Skeletal muscle satellite cell (primary cell): ENCODE measurements at regions not wholly inside any gene's neighbourhood (a gene's known extent, or its start where the extent isn't known, plus 50 kb on each side); places are given as distances from the start of the nearest gene placed in this dataset.
"Not testable (repeated sequence)": the region's sequence is repeated elsewhere in the genome, so short reads cannot be mapped to it uniquely, and the experiment has no call there.

Experiments used
- H3K27me3 ChIP-seq: 2 replicates; pipeline ENCODE4 v1.7.0; 2013; ENCODE audit warnings: low read length; ENCODE audit not compliant: control insufficient read depth, insufficient read depth
- H3K36me3 ChIP-seq: 2 replicates; pipeline ENCODE4 v1.7.0; 2013; ENCODE audit warnings: mild to moderate bottlenecking, control low read depth, low read length; ENCODE audit not compliant: insufficient read depth
- H3K4me1 ChIP-seq: 2 replicates; pipeline ENCODE4 v1.7.0; 2013; ENCODE audit warnings: low read length; ENCODE audit not compliant: control insufficient read depth, insufficient read depth
- H3K4me2 ChIP-seq: 2 replicates; pipeline ENCODE4 v1.7.0; 2013; ENCODE audit warnings: mild to moderate bottlenecking, low read length
- H3K4me3 ChIP-seq: 2 replicates; pipeline ENCODE4 v1.7.0; 2013; ENCODE audit warnings: low read length
- H3K9ac ChIP-seq: 2 replicates; pipeline ENCODE4 v1.7.0; 2013; ENCODE audit warnings: mild to moderate bottlenecking, low read depth, low read length, moderate library complexity
- H3K9me3 ChIP-seq: replicated peaks from 2 replicates; pipeline ENCODE4 v1.7.0; 2013; ENCODE audit warnings: mild to moderate bottlenecking, control low read depth, low read length

GRCh38 chr14:55838529-55839052 lies 258.6 kb downstream of the KTN1 start:
- Histone ChIP-seq H3K9me3 (no peaks in the 10 kb centered on the region), H3K4me2 (no peak overlapping the region), H3K36me3 (no peaks in the 10 kb centered on the region), H3K27me3 (peaks cover 6% of the 10 kb centered on the region), H3K4me3 (no peak overlapping the region), H3K4me1 (no peaks in the 10 kb centered on the region), H3K9ac (no peak overlapping the region)

- not testable (repeated sequence) for H3K9ac ChIP-seq, H3K4me2 ChIP-seq, H3K4me3 ChIP-seq, H3K36me3 ChIP-seq, H3K4me1 ChIP-seq, H3K27me3 ChIP-seq, H3K9me3 ChIP-seq
Observed at GRCh38 chr14:55839301-55839947, 259.4 kb downstream of the KTN1 start.

DNA sequence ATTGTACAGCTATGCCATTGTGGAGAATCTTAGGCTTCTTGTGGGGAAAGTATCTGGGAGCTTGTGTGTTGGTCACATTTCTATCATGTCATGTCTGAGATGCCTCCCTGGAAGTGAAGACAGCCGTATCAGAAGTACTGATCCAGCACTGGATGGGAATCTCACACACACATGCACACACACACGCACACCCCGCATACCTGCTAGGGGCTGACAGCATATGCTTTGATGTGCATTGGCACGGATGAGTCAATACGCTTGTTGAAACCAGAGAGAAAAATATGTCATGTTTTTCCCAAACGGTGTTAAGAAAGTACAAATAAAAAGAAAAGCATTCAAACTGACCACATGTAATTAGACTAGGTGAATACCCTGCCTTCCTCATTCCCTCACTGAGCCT lies 260.8 kb downstream of the KTN1 start:
- H3K9ac ChIP-seq = no peak overlapping the region
- no peak overlapping the region for H3K4me2 ChIP-seq
- no peaks in the 10 kb centered on the region for H3K36me3 ChIP-seq
- no peaks in the 10 kb centered on the region for H3K27me3 ChIP-seq
- H3K9me3 ChIP-seq = no peaks in the 10 kb centered on the region
- no peaks in the 10 kb centered on the region for H3K4me1 ChIP-seq
- no peak overlapping the region for H3K4me3 ChIP-seq

GRCh38 chr14:55841625-55842024 lies 261.6 kb downstream of the KTN1 start:
- no peaks in the 10 kb centered on the region for H3K27me3 ChIP-seq
- H3K4me3 ChIP-seq = no peak overlapping the region
- H3K4me2 ChIP-seq = no peak overlapping the region
- H3K9me3 ChIP-seq = no peaks in the 10 kb centered on the region
- H3K36me3 ChIP-seq = no peaks in the 10 kb centered on the region
- H3K4me1 ChIP-seq = peaks cover 4% of the 10 kb centered on the region
- no peak overlapping the region for H3K9ac ChIP-seq

DNA sequence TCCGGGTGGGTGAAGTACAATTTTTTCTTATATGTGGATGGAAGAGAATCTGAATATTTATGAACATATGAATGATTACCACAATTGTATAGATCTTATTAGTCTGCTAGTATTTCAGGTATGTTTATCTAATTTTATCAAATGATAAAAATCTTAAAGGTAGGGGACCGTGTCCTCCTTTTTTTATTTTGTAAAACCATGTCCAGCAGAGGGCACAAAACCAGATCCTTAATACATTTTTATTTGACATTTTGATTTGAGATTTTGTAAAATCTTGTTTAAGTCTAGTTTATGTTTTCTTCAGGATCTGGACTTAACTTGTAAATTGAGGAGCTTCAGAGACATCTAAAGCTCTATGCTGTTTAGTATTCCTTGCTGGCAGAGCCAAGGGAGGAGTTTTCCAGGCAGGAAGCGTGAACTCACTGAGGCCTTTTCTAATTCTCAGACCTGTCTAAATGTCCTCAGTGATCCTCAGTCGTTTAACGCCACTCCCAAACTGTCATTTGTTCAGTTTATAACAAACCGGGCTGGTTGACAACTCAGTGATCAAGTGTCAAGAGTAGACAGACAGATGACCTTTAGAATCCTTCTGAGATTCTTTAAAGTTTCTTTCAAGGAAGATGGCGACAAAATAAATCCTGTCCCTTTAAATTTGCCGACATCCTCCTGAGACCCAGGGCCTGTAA lies 263.9 kb downstream of the KTN1 start:
- H3K4me1 ChIP-seq = peaks cover 20% of the 10 kb centered on the region
- H3K9ac ChIP-seq = no peak overlapping the region
- no peak overlapping the region for H3K4me2 ChIP-seq
- H3K36me3 ChIP-seq = no peaks in the 10 kb centered on the region
- H3K9me3 ChIP-seq = no peaks in the 10 kb centered on the region
- no peaks in the 10 kb centered on the region for H3K27me3 ChIP-seq
- H3K4me3 ChIP-seq = no peak overlapping the region

DNA sequence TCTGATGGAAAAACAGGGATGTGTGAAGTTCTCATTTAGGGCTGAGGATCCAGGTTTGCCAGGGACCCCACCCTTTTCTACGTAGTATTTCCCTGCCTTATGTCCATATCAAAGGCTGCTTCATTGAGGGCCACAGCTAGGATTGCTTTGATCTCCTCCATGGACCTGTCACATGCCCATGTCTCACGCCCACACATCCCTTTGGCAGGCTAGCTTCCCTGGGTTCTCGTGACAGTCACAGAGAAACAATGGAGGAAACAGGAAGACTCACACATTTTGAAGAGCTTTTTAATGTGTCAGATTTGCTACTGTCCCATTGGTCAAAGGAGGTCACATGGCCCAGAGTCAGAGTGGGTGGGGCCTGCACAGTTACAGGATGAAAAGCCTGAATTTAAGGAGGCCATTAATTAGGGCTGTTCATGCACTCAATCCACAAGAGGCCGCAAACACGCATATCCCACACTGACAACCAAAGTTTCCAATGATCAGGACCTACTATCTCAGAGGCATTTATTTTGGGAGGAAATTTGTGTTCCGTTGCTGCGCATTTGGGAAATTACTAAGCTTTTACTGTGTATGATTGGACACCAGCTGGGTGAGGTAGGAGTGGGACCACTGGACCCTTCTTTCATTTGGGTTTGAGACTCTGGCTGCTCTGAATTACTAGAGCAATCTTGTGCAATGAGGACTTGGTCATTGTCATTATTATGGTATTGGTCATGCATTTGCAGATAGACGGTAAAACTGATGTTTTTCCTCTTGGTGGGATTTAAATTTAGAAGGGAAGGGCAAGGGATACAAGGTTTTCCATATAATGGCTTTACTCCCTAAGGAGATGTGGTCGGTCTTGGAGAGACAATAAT lies 266.2 kb downstream of the KTN1 start:
- Histone ChIP-seq H3K9me3 (no peaks in the 10 kb centered on the region), H3K27me3 (no peaks in the 10 kb centered on the region), H3K4me3 (no peak overlapping the region), H3K4me1 (peaks cover 29% of the 10 kb centered on the region), H3K4me2 (no peak overlapping the region), H3K9ac (no peak overlapping the region), H3K36me3 (no peaks in the 10 kb centered on the region)

DNA sequence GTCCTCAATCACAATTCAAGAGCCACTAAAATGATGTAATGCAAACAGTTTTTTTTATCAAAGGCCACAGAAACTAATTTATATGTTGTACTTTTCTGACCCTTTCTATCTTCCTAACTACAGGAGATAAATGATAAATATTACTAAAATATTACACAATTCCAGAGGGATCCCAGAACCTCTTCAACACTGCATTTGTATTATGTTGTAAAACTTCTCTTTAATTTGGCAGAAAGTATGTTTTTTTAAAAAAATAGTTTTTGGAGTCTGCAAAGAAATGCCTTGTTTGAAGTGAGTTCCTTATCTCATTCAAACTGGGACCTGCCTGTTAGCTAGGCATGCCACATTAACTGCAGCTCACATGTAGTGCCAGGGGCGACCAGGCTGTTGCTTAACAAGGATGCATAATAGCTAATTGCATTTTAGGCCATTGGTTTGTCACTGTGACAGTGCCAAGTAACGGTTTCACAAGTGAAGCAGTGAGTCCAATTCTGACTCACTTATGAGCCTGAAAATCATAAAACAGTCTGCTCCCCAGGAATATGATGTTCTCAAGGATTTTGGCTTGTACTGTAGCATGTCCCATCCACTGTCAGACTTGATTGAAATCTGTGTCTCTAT lies 266.9 kb downstream of the KTN1 start:
- peaks cover 33% of the 10 kb centered on the region for H3K4me1 ChIP-seq
- H3K9me3 ChIP-seq = no peaks in the 10 kb centered on the region
- no peaks in the 10 kb centered on the region for H3K27me3 ChIP-seq
- H3K9ac ChIP-seq = no peak overlapping the region
- H3K4me3 ChIP-seq = no peak overlapping the region
- H3K36me3 ChIP-seq = no peaks in the 10 kb centered on the region
- H3K4me2 ChIP-seq = peak overlapping the region; percentile 4

DNA sequence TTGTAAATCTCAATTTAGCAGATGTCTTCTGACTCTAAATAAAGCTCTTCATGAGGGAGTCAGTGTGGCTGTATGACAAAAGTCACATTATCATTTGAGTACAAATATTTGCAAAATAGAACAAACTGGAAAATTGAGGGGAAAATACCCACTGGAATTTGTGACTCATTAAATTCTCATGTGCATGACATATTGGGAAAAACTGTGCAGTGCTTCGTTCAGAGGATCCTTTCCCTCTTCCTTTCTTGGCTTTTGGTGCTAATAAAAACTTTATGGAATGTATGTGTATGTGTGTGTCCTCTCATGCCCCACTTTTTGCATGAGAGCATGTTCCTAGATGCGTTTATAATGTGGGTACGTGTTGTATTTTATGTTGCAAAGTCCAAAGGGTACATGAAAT lies 267.8 kb downstream of the KTN1 start:
- Histone ChIP-seq H3K4me3 (no peak overlapping the region), H3K27me3 (no peaks in the 10 kb centered on the region), H3K36me3 (no peaks in the 10 kb centered on the region), H3K4me2 (peak overlapping the region; percentile 4), H3K4me1 (peaks cover 33% of the 10 kb centered on the region), H3K9me3 (no peaks in the 10 kb centered on the region), H3K9ac (no peak overlapping the region)

- no peak overlapping the region for H3K4me3 ChIP-seq
- no peak overlapping the region for H3K4me2 ChIP-seq
- no peaks in the 10 kb centered on the region for H3K36me3 ChIP-seq
- peaks cover 33% of the 10 kb centered on the region for H3K4me1 ChIP-seq
- H3K9me3 ChIP-seq = no peaks in the 10 kb centered on the region
- no peaks in the 10 kb centered on the region for H3K27me3 ChIP-seq
- H3K9ac ChIP-seq = no peak overlapping the region
Observed at GRCh38 chr14:55848964-55849363, 269.0 kb downstream of the KTN1 start.

GRCh38 chr14:55849833-55850232 lies 268.4 kb upstream of the PELI2 start:
- Histone ChIP-seq H3K4me2 (no peak overlapping the region), H3K4me1 (peaks cover 33% of the 10 kb centered on the region), H3K9ac (no peak overlapping the region), H3K4me3 (no peak overlapping the region), H3K36me3 (no peaks in the 10 kb centered on the region), H3K27me3 (no peaks in the 10 kb centered on the region), H3K9me3 (no peaks in the 10 kb centered on the region)

- Histone ChIP-seq H3K9me3 (no peaks in the 10 kb centered on the region), H3K4me2 (no peak overlapping the region), H3K4me1 (peaks cover 33% of the 10 kb centered on the region), H3K36me3 (no peaks in the 10 kb centered on the region), H3K4me3 (no peak overlapping the region), H3K27me3 (no peaks in the 10 kb centered on the region), H3K9ac (no peak overlapping the region)
Observed at GRCh38 chr14:55850825-55851241, 267.4 kb upstream of the PELI2 start.
